Neural progenitor cell (in vitro differentiated cells): ENCODE measurements at regions not wholly inside any gene's neighbourhood (a gene's known extent, or its start where the extent isn't known, plus 50 kb on each side); places are given as distances from the start of the nearest gene placed in this dataset.
"Not testable (repeated sequence)": the region's sequence is repeated elsewhere in the genome, so short reads cannot be mapped to it uniquely, and the experiment has no call there.

Source experiments
- EZH2 ChIP-seq: fragments of 200-600 bp; sonication (generic); IDR thresholded peaks from 2 replicates; pipeline ENCODE4 v1.6.1; 2017; ENCODE audit warnings: antibody characterized with exemption, mild to moderate bottlenecking, moderate library complexity
- EZH2phosphoT487 ChIP-seq: fragments of 200-600 bp; sonication (generic); IDR thresholded peaks from 2 replicates; pipeline ENCODE4 v1.6.1; 2017; ENCODE audit warnings: antibody characterized with exemption
- TF ChIP-seq, protein P1 (sequence below): fragments of 200-600 bp; sonication (generic); IDR thresholded peaks from 2 replicates; pipeline ENCODE4 v1.5.1; 2017; ENCODE audit warnings: antibody characterized with exemption, mild to moderate bottlenecking

GRCh38 chrX:90524383-90524968, 602.8 kb downstream of the TGIF2LX start:
- TF ChIP-seq, protein P1, sequence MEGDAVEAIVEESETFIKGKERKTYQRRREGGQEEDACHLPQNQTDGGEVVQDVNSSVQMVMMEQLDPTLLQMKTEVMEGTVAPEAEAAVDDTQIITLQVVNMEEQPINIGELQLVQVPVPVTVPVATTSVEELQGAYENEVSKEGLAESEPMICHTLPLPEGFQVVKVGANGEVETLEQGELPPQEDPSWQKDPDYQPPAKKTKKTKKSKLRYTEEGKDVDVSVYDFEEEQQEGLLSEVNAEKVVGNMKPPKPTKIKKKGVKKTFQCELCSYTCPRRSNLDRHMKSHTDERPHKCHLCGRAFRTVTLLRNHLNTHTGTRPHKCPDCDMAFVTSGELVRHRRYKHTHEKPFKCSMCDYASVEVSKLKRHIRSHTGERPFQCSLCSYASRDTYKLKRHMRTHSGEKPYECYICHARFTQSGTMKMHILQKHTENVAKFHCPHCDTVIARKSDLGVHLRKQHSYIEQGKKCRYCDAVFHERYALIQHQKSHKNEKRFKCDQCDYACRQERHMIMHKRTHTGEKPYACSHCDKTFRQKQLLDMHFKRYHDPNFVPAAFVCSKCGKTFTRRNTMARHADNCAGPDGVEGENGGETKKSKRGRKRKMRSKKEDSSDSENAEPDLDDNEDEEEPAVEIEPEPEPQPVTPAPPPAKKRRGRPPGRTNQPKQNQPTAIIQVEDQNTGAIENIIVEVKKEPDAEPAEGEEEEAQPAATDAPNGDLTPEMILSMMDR = not testable (repeated sequence)
- not testable (repeated sequence) for TF ChIP-seq EZH2phosphoT487, EZH2
